ENCODE measurements at regions not wholly inside any gene's neighbourhood (a gene's known extent, or its start where the extent isn't known, plus 50 kb on each side); places are given as distances from the start of the nearest gene placed in this dataset.
"Not testable (repeated sequence)": the region's sequence is repeated elsewhere in the genome, so short reads cannot be mapped to it uniquely, and the experiment has no call there.

- H3K4me3 Mint-ChIP-seq: no peak overlapping the region
- H3K27me3 Mint-ChIP-seq: peaks cover 20% of the 10 kb centered on the region
- H3K9me3 Mint-ChIP-seq: peaks cover 10% of the 10 kb centered on the region
- DNase-seq (no peak), ATAC-seq (ENCODE audit: low read depth) (no peak)
- ChIA-PET POLR2A (no interaction called here), CTCF (no interaction called here)
- H3K27ac Mint-ChIP-seq: no peak overlapping the region
- intact Hi-C loops (cut with micrococcal nuclease): no loop called here
- no peak for TF ChIP-seq CTCF (IDR thresholded peaks at IDR 0.05)
- H3K4me1 Mint-ChIP-seq: no peaks in the 10 kb centered on the region
- no peaks in the 10 kb centered on the region for H3K36me3 Mint-ChIP-seq (ENCODE audit: low read depth)
Observed at GRCh38 chr7:7002418-7003062, 176.5 kb upstream of the CCZ1B start.

GRCh38 chr7:7005303-7005702 lies 177.0 kb upstream of the C1GALT1 start:
- ChIA-PET CTCF (no interaction called here), POLR2A (no interaction called here)
- H3K4me1 Mint-ChIP-seq: no peaks in the 10 kb centered on the region
- DNase-seq (no peak), ATAC-seq (ENCODE audit: low read depth) (no peak)
- H3K27me3 Mint-ChIP-seq: peaks cover 14% of the 10 kb centered on the region
- TF ChIP-seq CTCF (IDR thresholded peaks at IDR 0.05): no peak
- no peak overlapping the region for H3K27ac Mint-ChIP-seq
- no peaks in the 10 kb centered on the region for H3K36me3 Mint-ChIP-seq (ENCODE audit: low read depth)
- H3K9me3 Mint-ChIP-seq: no peaks in the 10 kb centered on the region
- intact Hi-C loops (cut with micrococcal nuclease): no loop called here
- H3K4me3 Mint-ChIP-seq: no peak overlapping the region

GRCh38 chr7:7005949-7006348 lies 176.4 kb upstream of the C1GALT1 start:
- H3K4me1 Mint-ChIP-seq; DNase-seq; ATAC-seq (ENCODE audit: low read depth); H3K27ac Mint-ChIP-seq; intact Hi-C loops (cut with micrococcal nuclease); H3K9me3 Mint-ChIP-seq; H3K36me3 Mint-ChIP-seq (ENCODE audit: low read depth); CTCF ChIA-PET; H3K4me3 Mint-ChIP-seq; POLR2A ChIA-PET: not testable (repeated sequence)
- peaks cover 12% of the 10 kb centered on the region for H3K27me3 Mint-ChIP-seq

GRCh38 chr7:7011241-7011640 lies 171.1 kb upstream of the C1GALT1 start:
- H3K27ac Mint-ChIP-seq; ATAC-seq (ENCODE audit: low read depth); H3K36me3 Mint-ChIP-seq (ENCODE audit: low read depth); H3K4me3 Mint-ChIP-seq; CTCF ChIA-PET; intact Hi-C loops (cut with micrococcal nuclease); DNase-seq; H3K4me1 Mint-ChIP-seq; POLR2A ChIA-PET; H3K9me3 Mint-ChIP-seq: not testable (repeated sequence)
- H3K27me3 Mint-ChIP-seq: peaks cover 24% of the 10 kb centered on the region

GRCh38 chr7:7011751-7012150 lies 170.6 kb upstream of the C1GALT1 start:
- ATAC-seq (ENCODE audit: low read depth); intact Hi-C loops (cut with micrococcal nuclease); H3K4me3 Mint-ChIP-seq: not testable (repeated sequence)

GRCh38 chr7:7014827-7015595 lies 167.3 kb upstream of the C1GALT1 start:
- Mint-ChIP-seq H3K4me1 (no peaks in the 10 kb centered on the region), H3K9me3 (no peaks in the 10 kb centered on the region), H3K36me3 (ENCODE audit: low read depth) (no peaks in the 10 kb centered on the region), H3K4me3 (no peak overlapping the region), H3K27me3 (peaks cover 24% of the 10 kb centered on the region), H3K27ac (no peak overlapping the region)
- ATAC-seq (ENCODE audit: low read depth) (no peak), DNase-seq (no peak)
- POLR2A ChIA-PET: no interaction called here
- TF ChIP-seq CTCF (IDR thresholded peaks at IDR 0.05): no peak
- CTCF ChIA-PET: no interaction called here
- intact Hi-C loops (cut with micrococcal nuclease): no loop called here

More at GRCh38 chr7:7011751-7012150, 170.6 kb upstream of the C1GALT1 start:
- CTCF ChIA-PET; H3K27ac Mint-ChIP-seq; H3K36me3 Mint-ChIP-seq (ENCODE audit: low read depth); DNase-seq; POLR2A ChIA-PET; H3K4me1 Mint-ChIP-seq; H3K9me3 Mint-ChIP-seq: not testable (repeated sequence)
- peaks cover 24% of the 10 kb centered on the region for H3K27me3 Mint-ChIP-seq

Data from activated B cell treated with CpG ODN at 0.5 μM for 24 hours (primary cell).